ENCODE measurements at regions not wholly inside any gene's neighbourhood (a gene's known extent, or its start where the extent isn't known, plus 50 kb on each side); places are given as distances from the start of the nearest gene placed in this dataset.

- TF ChIP-seq CTCF (tag by site-specific recombination; IDR thresholded peaks at IDR 0.05) (no peak), ZNF626 (tag by site-specific recombination; IDR thresholded peaks at IDR 0.05) (no peak), ZNF311 (tag by site-specific recombination; IDR thresholded peaks at IDR 0.05; ENCODE audit: borderline replicate concordance) (no peak), YY1 (tag by site-specific recombination; IDR thresholded peaks at IDR 0.05) (no peak), ZNF239 (tag by site-specific recombination; IDR thresholded peaks at IDR 0.05) (no peak), HOXA7 (CRISPR knock-in tag; IDR thresholded peaks at IDR 0.05; ENCODE audit: borderline replicate concordance) (no peak), ZNF223 (tag by site-specific recombination; IDR thresholded peaks at IDR 0.05) (no peak), ZNF530 (tag by site-specific recombination; IDR thresholded peaks at IDR 0.05; ENCODE audit: low read depth) (no peak), ZFP3 (tag by site-specific recombination; IDR thresholded peaks at IDR 0.05; ENCODE audit: low read depth) (no peak), ZNF266 (tag by site-specific recombination; IDR thresholded peaks at IDR 0.05; ENCODE audit: low read depth) (no peak)
Observed at GRCh38 chr11:104405277-104405676, 241.3 kb upstream of the PDGFD start.

Measured in HEK293 (cell line).